IMR-90 (cell line): ENCODE measurements at regions not wholly inside any gene's neighbourhood (a gene's known extent, or its start where the extent isn't known, plus 50 kb on each side); places are given as distances from the start of the nearest gene placed in this dataset.

Experiments used
- BHLHE40 ChIP-seq: fragments of 150-350 bp; IDR thresholded peaks from 2 replicates; pipeline ENCODE4 v1.6.1; 2016; ENCODE audit warnings: mild to moderate bottlenecking, low read depth, low read length
- MAFK ChIP-seq: IDR thresholded peaks from 2 replicates; pipeline ENCODE4 v1.6.1; 2012; ENCODE audit warnings: low read depth, low read length, improper control_type of control experiment
- POLR2A ChIP-seq: IDR thresholded peaks from 2 replicates; pipeline ENCODE4 v1.6.1; 2012; ENCODE audit warnings: mild to moderate bottlenecking, low read depth, low read length
- RAD21 ChIP-seq: IDR thresholded peaks from 2 replicates; pipeline ENCODE4 v1.6.1; 2012; ENCODE audit warnings: low read length, improper control_type of control experiment
- RCOR1 ChIP-seq: IDR thresholded peaks from 2 replicates; pipeline ENCODE4 v1.6.1; 2012; ENCODE audit warnings: mild to moderate bottlenecking, low read length, improper control_type of control experiment; ENCODE audit not compliant: insufficient replicate concordance
- TF ChIP-seq, protein P1 (sequence below): conservative IDR thresholded peaks from 2 replicates; pipeline ENCODE4 v1.5.1; 2012; ENCODE audit warnings: mild to moderate bottlenecking, low read depth, low read length, improper control_type of control experiment

DNA sequence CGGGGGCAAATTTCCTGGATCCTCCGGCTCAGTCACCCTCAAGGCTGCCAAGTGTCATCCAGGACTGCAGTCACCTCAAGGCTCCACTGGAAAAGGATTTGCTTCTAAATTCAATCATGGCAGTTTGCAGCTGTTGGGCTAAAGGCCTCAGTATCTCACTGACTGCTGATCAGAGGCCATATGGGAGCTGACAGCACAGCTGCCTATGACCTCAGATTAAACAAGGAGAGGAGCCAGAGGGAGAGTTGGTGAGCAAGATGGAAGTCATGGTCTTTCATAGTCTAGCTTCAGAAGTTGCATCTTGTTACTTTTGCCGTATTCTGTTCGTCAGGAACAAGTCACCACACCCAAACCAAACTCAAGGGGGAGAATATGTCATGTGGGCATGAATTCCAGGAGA, 849.7 kb downstream of the UQCRFS1 start:
- TF ChIP-seq RCOR1 (no peak), POLR2A (no peak), RAD21 (no peak), BHLHE40 (no peak), MAFK (no peak)
- TF ChIP-seq, protein P1, sequence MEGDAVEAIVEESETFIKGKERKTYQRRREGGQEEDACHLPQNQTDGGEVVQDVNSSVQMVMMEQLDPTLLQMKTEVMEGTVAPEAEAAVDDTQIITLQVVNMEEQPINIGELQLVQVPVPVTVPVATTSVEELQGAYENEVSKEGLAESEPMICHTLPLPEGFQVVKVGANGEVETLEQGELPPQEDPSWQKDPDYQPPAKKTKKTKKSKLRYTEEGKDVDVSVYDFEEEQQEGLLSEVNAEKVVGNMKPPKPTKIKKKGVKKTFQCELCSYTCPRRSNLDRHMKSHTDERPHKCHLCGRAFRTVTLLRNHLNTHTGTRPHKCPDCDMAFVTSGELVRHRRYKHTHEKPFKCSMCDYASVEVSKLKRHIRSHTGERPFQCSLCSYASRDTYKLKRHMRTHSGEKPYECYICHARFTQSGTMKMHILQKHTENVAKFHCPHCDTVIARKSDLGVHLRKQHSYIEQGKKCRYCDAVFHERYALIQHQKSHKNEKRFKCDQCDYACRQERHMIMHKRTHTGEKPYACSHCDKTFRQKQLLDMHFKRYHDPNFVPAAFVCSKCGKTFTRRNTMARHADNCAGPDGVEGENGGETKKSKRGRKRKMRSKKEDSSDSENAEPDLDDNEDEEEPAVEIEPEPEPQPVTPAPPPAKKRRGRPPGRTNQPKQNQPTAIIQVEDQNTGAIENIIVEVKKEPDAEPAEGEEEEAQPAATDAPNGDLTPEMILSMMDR = no peak
